ENCODE measurements at regions not wholly inside any gene's neighbourhood (a gene's known extent, or its start where the extent isn't known, plus 50 kb on each side); places are given as distances from the start of the nearest gene placed in this dataset.

GRCh38 chrX:55813150-55813549 is 95.6 kb downstream of the RRAGB start:
- Histone ChIP-seq H2AFZ (no peak overlapping the region), H4K20me1 (ENCODE audit: insufficient read depth, poor library complexity, severe bottlenecking) (no peaks in the 10 kb centered on the region), H3K4me1 (ENCODE audit: insufficient read depth) (no peaks in the 10 kb centered on the region), H3K4me3 (no peak overlapping the region), H3K9me2 (replicated peaks; ENCODE audit: insufficient read depth) (no peaks in the 10 kb centered on the region), H3K79me2 (no peaks in the 10 kb centered on the region), H3K27ac (no peak overlapping the region), H3K27me3 (no peaks in the 10 kb centered on the region), H3K9me3 (ENCODE audit: low read depth) (no peaks in the 10 kb centered on the region), H3K4me2 (no peak overlapping the region), H3K36me3 (replicated peaks; ENCODE audit: insufficient read depth, low read depth) (no peaks in the 10 kb centered on the region)
- 36% methylated on average over 3 of the region's 3 CpGs for WGBS (ENCODE audit: low lambda C conversion rate, missing lambda C conversion rate)
- TF ChIP-seq, protein P1, sequence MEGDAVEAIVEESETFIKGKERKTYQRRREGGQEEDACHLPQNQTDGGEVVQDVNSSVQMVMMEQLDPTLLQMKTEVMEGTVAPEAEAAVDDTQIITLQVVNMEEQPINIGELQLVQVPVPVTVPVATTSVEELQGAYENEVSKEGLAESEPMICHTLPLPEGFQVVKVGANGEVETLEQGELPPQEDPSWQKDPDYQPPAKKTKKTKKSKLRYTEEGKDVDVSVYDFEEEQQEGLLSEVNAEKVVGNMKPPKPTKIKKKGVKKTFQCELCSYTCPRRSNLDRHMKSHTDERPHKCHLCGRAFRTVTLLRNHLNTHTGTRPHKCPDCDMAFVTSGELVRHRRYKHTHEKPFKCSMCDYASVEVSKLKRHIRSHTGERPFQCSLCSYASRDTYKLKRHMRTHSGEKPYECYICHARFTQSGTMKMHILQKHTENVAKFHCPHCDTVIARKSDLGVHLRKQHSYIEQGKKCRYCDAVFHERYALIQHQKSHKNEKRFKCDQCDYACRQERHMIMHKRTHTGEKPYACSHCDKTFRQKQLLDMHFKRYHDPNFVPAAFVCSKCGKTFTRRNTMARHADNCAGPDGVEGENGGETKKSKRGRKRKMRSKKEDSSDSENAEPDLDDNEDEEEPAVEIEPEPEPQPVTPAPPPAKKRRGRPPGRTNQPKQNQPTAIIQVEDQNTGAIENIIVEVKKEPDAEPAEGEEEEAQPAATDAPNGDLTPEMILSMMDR (IDR thresholded peaks at IDR 0.05; ENCODE audit: poor library complexity): no peak
- no peak for TF ChIP-seq EZH2phosphoT487 (IDR thresholded peaks at IDR 0.05; ENCODE audit: low read depth, severe bottlenecking, unreplicated experiment)
- TF ChIP-seq EZH2 (IDR thresholded peaks at IDR 0.05; ENCODE audit: borderline replicate concordance): no peak
- no peak for DNase-seq (ENCODE audit: low spot score)

DNA sequence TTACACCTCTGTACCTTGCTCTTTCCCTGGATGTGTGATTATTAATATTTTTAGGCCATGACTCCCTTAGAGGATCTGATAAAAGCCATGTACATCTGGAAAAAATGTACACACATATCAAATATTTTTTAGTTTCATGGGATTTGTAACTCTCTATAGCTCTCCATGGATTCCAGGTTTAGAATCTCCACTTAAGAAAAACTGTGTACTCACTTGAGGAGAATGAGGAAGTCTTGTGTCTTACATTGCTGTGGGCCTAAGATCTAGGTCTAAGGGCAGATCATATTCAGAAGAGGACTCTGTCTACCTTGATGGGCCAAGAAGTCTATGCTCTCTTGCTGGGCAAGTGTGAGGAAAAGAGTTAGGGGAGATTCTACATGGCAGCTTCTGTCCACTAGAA is 98.0 kb downstream of the RRAGB start:
- Histone ChIP-seq H3K27me3 (no peaks in the 10 kb centered on the region), H3K4me1 (ENCODE audit: insufficient read depth) (no peaks in the 10 kb centered on the region), H3K27ac (no peak overlapping the region), H3K79me2 (no peaks in the 10 kb centered on the region), H4K20me1 (ENCODE audit: insufficient read depth, poor library complexity, severe bottlenecking) (no peaks in the 10 kb centered on the region), H3K4me2 (no peak overlapping the region), H3K36me3 (replicated peaks; ENCODE audit: insufficient read depth, low read depth) (no peaks in the 10 kb centered on the region), H3K9me3 (ENCODE audit: low read depth) (no peaks in the 10 kb centered on the region), H3K4me3 (no peak overlapping the region), H3K9me2 (replicated peaks; ENCODE audit: insufficient read depth) (no peaks in the 10 kb centered on the region), H2AFZ (no peak overlapping the region)
- DNase-seq (ENCODE audit: low spot score): no peak
- TF ChIP-seq, protein P1 (IDR thresholded peaks at IDR 0.05; ENCODE audit: poor library complexity): no peak
- TF ChIP-seq EZH2phosphoT487 (IDR thresholded peaks at IDR 0.05; ENCODE audit: low read depth, severe bottlenecking, unreplicated experiment): no peak
- TF ChIP-seq EZH2 (IDR thresholded peaks at IDR 0.05; ENCODE audit: borderline replicate concordance): no peak

DNA sequence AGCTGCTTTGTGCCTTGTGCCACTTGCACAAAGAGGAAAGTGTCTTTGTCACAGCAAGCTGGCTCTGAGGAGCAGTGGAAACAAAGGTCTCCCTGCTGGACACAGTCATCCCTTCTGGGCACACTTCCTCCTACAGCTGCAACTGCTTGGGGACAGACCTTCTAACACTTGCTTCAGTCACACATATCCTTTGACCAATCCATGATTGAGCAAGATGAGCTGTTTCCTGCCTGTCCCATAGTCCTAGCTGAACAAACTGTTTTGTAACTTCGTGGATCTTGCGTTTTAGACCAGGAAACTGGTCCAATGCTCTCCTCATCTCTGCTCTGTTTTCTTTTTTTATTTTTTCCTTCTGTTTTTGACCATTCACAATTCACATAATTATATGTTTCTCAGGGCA is 98.5 kb downstream of the RRAGB start:
- H3K4me1 ChIP-seq (ENCODE audit: insufficient read depth): no peaks in the 10 kb centered on the region
- no peaks in the 10 kb centered on the region for H4K20me1 ChIP-seq (ENCODE audit: insufficient read depth, poor library complexity, severe bottlenecking)
- no peak overlapping the region for H3K27ac ChIP-seq
- no peak overlapping the region for H3K4me3 ChIP-seq
- 38% methylated on average over 2 of the region's 2 CpGs for WGBS (ENCODE audit: low lambda C conversion rate, missing lambda C conversion rate)
- no peaks in the 10 kb centered on the region for H3K79me2 ChIP-seq
- no peaks in the 10 kb centered on the region for H3K27me3 ChIP-seq
- no peak for DNase-seq (ENCODE audit: low spot score)
- no peak overlapping the region for H2AFZ ChIP-seq
- H3K36me3 ChIP-seq (replicated peaks; ENCODE audit: insufficient read depth, low read depth): no peaks in the 10 kb centered on the region
- no peak overlapping the region for H3K4me2 ChIP-seq
- TF ChIP-seq EZH2phosphoT487 (IDR thresholded peaks at IDR 0.05; ENCODE audit: low read depth, severe bottlenecking, unreplicated experiment) (no peak), EZH2 (IDR thresholded peaks at IDR 0.05; ENCODE audit: borderline replicate concordance) (no peak)
- TF ChIP-seq, protein P1 (IDR thresholded peaks at IDR 0.05; ENCODE audit: poor library complexity): no peak
- no peaks in the 10 kb centered on the region for H3K9me3 ChIP-seq (ENCODE audit: low read depth)
- H3K9me2 ChIP-seq (replicated peaks; ENCODE audit: insufficient read depth): no peaks in the 10 kb centered on the region
